ENCODE measurements at regions not wholly inside any gene's neighbourhood (a gene's known extent, or its start where the extent isn't known, plus 50 kb on each side); places are given as distances from the start of the nearest gene placed in this dataset.

- CTCF ChIA-PET: no interaction called here
- no peak for DNase-seq
- no peaks in the 10 kb centered on the region for H3K27me3 Mint-ChIP-seq
- no peak overlapping the region for H3K27ac Mint-ChIP-seq
- H3K4me1 Mint-ChIP-seq: no peaks in the 10 kb centered on the region
- H3K36me3 Mint-ChIP-seq (ENCODE audit: low read depth): no peaks in the 10 kb centered on the region
- POLR2A ChIA-PET: no interaction called here
- peaks cover 7% of the 10 kb centered on the region for H3K9me3 Mint-ChIP-seq
- no peak overlapping the region for H3K4me3 Mint-ChIP-seq
These were observed 53.9 kb upstream of the GALNTL6 start for GRCh38 chr4:171759274-171759673.

- Mint-ChIP-seq H3K27me3 (no peaks in the 10 kb centered on the region), H3K36me3 (ENCODE audit: low read depth) (no peaks in the 10 kb centered on the region), H3K4me3 (no peak overlapping the region), H3K4me1 (no peaks in the 10 kb centered on the region), H3K27ac (no peak overlapping the region), H3K9me3 (no peaks in the 10 kb centered on the region)
- ChIA-PET CTCF (no interaction called here), POLR2A (no interaction called here)
- no peak for DNase-seq
These were observed 61.7 kb upstream of the GALNTL6 start for GRCh38 chr4:171751538-171751937.

- ChIA-PET POLR2A (no interaction called here), CTCF (no interaction called here)
- no peak overlapping the region for H3K4me3 Mint-ChIP-seq
- no peak for DNase-seq
- H3K9me3 Mint-ChIP-seq: no peaks in the 10 kb centered on the region
- no peak overlapping the region for H3K27ac Mint-ChIP-seq
- no peaks in the 10 kb centered on the region for H3K36me3 Mint-ChIP-seq (ENCODE audit: low read depth)
- H3K27me3 Mint-ChIP-seq: no peaks in the 10 kb centered on the region
- H3K4me1 Mint-ChIP-seq: no peaks in the 10 kb centered on the region
These were observed 66.8 kb upstream of the GALNTL6 start for GRCh38 chr4:171746418-171746817.

- no peaks in the 10 kb centered on the region for H3K36me3 Mint-ChIP-seq (ENCODE audit: low read depth)
- CTCF ChIA-PET: no interaction called here
- POLR2A ChIA-PET: no interaction called here
- no peak overlapping the region for H3K27ac Mint-ChIP-seq
- DNase-seq: no peak
- no peaks in the 10 kb centered on the region for H3K9me3 Mint-ChIP-seq
- H3K4me3 Mint-ChIP-seq: no peak overlapping the region
- H3K27me3 Mint-ChIP-seq: no peaks in the 10 kb centered on the region
- no peaks in the 10 kb centered on the region for H3K4me1 Mint-ChIP-seq
These were observed 70.8 kb upstream of the GALNTL6 start for GRCh38 chr4:171742436-171742835.

GRCh38 chr4:171727185-171727584, 86.0 kb upstream of the GALNTL6 start:
- CTCF ChIA-PET: no interaction called here
- Mint-ChIP-seq H3K4me3 (no peak overlapping the region), H3K27me3 (no peaks in the 10 kb centered on the region), H3K9me3 (peaks cover 12% of the 10 kb centered on the region), H3K36me3 (ENCODE audit: low read depth) (no peaks in the 10 kb centered on the region), H3K4me1 (no peaks in the 10 kb centered on the region), H3K27ac (no peak overlapping the region)
- POLR2A ChIA-PET: no interaction called here
- no peak for DNase-seq

GRCh38 chr4:171721937-171722336, 91.3 kb upstream of the GALNTL6 start:
- Mint-ChIP-seq H3K4me3 (no peak overlapping the region), H3K9me3 (peaks cover 13% of the 10 kb centered on the region), H3K27me3 (no peaks in the 10 kb centered on the region), H3K4me1 (no peaks in the 10 kb centered on the region), H3K27ac (no peak overlapping the region), H3K36me3 (ENCODE audit: low read depth) (no peaks in the 10 kb centered on the region)
- CTCF ChIA-PET: no interaction called here
- POLR2A ChIA-PET: no interaction called here
- no peak for DNase-seq

GRCh38 chr4:171719691-171720090, 93.5 kb upstream of the GALNTL6 start:
- no peak overlapping the region for H3K4me3 Mint-ChIP-seq
- H3K27me3 Mint-ChIP-seq: no peaks in the 10 kb centered on the region
- ChIA-PET CTCF (no interaction called here), POLR2A (no interaction called here)
- no peaks in the 10 kb centered on the region for H3K4me1 Mint-ChIP-seq
- no peaks in the 10 kb centered on the region for H3K36me3 Mint-ChIP-seq (ENCODE audit: low read depth)
- no peak for DNase-seq
- peaks cover 11% of the 10 kb centered on the region for H3K9me3 Mint-ChIP-seq
- no peak overlapping the region for H3K27ac Mint-ChIP-seq

- ChIA-PET CTCF (no interaction called here), POLR2A (no interaction called here)
- DNase-seq: no peak
- no peaks in the 10 kb centered on the region for H3K4me1 Mint-ChIP-seq
- H3K9me3 Mint-ChIP-seq: peaks cover 11% of the 10 kb centered on the region
- no peaks in the 10 kb centered on the region for H3K36me3 Mint-ChIP-seq (ENCODE audit: low read depth)
- H3K27me3 Mint-ChIP-seq: no peaks in the 10 kb centered on the region
- no peak overlapping the region for H3K4me3 Mint-ChIP-seq
- H3K27ac Mint-ChIP-seq: no peak overlapping the region
These were observed 94.5 kb upstream of the GALNTL6 start for GRCh38 chr4:171718665-171719064.

- no peak overlapping the region for H3K4me3 Mint-ChIP-seq
- no peaks in the 10 kb centered on the region for H3K36me3 Mint-ChIP-seq (ENCODE audit: low read depth)
- no peak overlapping the region for H3K27ac Mint-ChIP-seq
- no peaks in the 10 kb centered on the region for H3K27me3 Mint-ChIP-seq
- ChIA-PET CTCF (no interaction called here), POLR2A (no interaction called here)
- peaks cover 9% of the 10 kb centered on the region for H3K9me3 Mint-ChIP-seq
- DNase-seq: no peak
- H3K4me1 Mint-ChIP-seq: no peaks in the 10 kb centered on the region
These were observed 95.1 kb upstream of the GALNTL6 start for GRCh38 chr4:171718069-171718468.

- CTCF ChIA-PET: no interaction called here
- Mint-ChIP-seq H3K9me3 (peaks cover 9% of the 10 kb centered on the region), H3K4me1 (no peaks in the 10 kb centered on the region)
These were observed 95.9 kb upstream of the GALNTL6 start for GRCh38 chr4:171717231-171717741.

GRCh38 chr4:171715973-171716372, 97.2 kb upstream of the GALNTL6 start:
- H3K9me3 Mint-ChIP-seq: peaks cover 6% of the 10 kb centered on the region
- CTCF ChIA-PET: no interaction called here
- no peak overlapping the region for H3K4me3 Mint-ChIP-seq
- DNase-seq: no peak
- no peaks in the 10 kb centered on the region for H3K36me3 Mint-ChIP-seq (ENCODE audit: low read depth)
- no peaks in the 10 kb centered on the region for H3K27me3 Mint-ChIP-seq
- POLR2A ChIA-PET: no interaction called here
- H3K27ac Mint-ChIP-seq: no peak overlapping the region
- H3K4me1 Mint-ChIP-seq: no peaks in the 10 kb centered on the region

More at GRCh38 chr4:171717231-171717741, 95.9 kb upstream of the GALNTL6 start:
- no peaks in the 10 kb centered on the region for H3K27me3 Mint-ChIP-seq
- H3K27ac Mint-ChIP-seq: no peak overlapping the region
- no peak overlapping the region for H3K4me3 Mint-ChIP-seq
- no peaks in the 10 kb centered on the region for H3K36me3 Mint-ChIP-seq (ENCODE audit: low read depth)
- DNase-seq: no peak
- POLR2A ChIA-PET: no interaction called here

GRCh38 chr4:171714791-171715454, 98.3 kb upstream of the GALNTL6 start:
- H3K4me1 Mint-ChIP-seq: no peaks in the 10 kb centered on the region
- H3K9me3 Mint-ChIP-seq: peaks cover 3% of the 10 kb centered on the region
- no peaks in the 10 kb centered on the region for H3K27me3 Mint-ChIP-seq
- ChIA-PET CTCF (no interaction called here), POLR2A (no interaction called here)
- no peak overlapping the region for H3K4me3 Mint-ChIP-seq
- no peak for DNase-seq
- no peak overlapping the region for H3K27ac Mint-ChIP-seq
- H3K36me3 Mint-ChIP-seq (ENCODE audit: low read depth): no peaks in the 10 kb centered on the region

GRCh38 chr4:171710743-171711142, 102.5 kb upstream of the GALNTL6 start:
- no peaks in the 10 kb centered on the region for H3K36me3 Mint-ChIP-seq (ENCODE audit: low read depth)
- H3K27ac Mint-ChIP-seq: no peak overlapping the region
- ChIA-PET CTCF (no interaction called here), POLR2A (no interaction called here)
- no peak overlapping the region for H3K4me3 Mint-ChIP-seq
- no peak for DNase-seq
- H3K27me3 Mint-ChIP-seq: no peaks in the 10 kb centered on the region
- H3K4me1 Mint-ChIP-seq: no peaks in the 10 kb centered on the region
- H3K9me3 Mint-ChIP-seq: no peaks in the 10 kb centered on the region

GRCh38 chr4:171676555-171677215, 136.5 kb upstream of the GALNTL6 start:
- CTCF ChIA-PET: no interaction called here
- no peak for DNase-seq
- Mint-ChIP-seq H3K27ac (no peak overlapping the region), H3K9me3 (no peaks in the 10 kb centered on the region), H3K36me3 (ENCODE audit: low read depth) (no peaks in the 10 kb centered on the region), H3K4me3 (no peak overlapping the region), H3K27me3 (no peaks in the 10 kb centered on the region), H3K4me1 (no peaks in the 10 kb centered on the region)
- POLR2A ChIA-PET: no interaction called here
